ENCODE measurements at regions not wholly inside any gene's neighbourhood (a gene's known extent, or its start where the extent isn't known, plus 50 kb on each side); places are given as distances from the start of the nearest gene placed in this dataset.

DNA sequence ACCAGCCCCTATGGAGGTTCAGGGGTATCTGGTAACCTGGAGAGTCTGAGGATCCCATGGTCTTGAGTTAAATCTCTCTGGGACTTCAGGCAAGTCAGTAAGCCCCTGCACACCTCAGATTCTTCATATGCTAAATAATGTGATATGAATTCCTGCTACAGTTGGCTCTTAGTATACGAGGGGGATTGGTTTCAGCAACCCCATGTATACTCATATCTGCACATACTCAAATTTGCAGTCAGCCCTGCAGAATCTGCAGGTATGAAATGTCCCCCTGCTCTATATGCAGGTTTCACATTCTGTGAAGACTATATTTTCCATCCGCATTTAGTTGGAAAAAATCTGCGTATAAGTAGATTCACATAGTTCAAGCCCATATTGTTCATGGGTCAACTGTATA lies 136.6 kb downstream of the TOMM20 start:
- H3K4me3 ChIP-seq, result no peak overlapping the region
- no peaks in the 10 kb centered on the region for H3K9me3 ChIP-seq
- TF ChIP-seq POLR2A (IDR thresholded peaks at IDR 0.05) (no peak), POLR2AphosphoS5 (IDR thresholded peaks at IDR 0.05) (no peak)
- TF ChIP-seq, protein P1, sequence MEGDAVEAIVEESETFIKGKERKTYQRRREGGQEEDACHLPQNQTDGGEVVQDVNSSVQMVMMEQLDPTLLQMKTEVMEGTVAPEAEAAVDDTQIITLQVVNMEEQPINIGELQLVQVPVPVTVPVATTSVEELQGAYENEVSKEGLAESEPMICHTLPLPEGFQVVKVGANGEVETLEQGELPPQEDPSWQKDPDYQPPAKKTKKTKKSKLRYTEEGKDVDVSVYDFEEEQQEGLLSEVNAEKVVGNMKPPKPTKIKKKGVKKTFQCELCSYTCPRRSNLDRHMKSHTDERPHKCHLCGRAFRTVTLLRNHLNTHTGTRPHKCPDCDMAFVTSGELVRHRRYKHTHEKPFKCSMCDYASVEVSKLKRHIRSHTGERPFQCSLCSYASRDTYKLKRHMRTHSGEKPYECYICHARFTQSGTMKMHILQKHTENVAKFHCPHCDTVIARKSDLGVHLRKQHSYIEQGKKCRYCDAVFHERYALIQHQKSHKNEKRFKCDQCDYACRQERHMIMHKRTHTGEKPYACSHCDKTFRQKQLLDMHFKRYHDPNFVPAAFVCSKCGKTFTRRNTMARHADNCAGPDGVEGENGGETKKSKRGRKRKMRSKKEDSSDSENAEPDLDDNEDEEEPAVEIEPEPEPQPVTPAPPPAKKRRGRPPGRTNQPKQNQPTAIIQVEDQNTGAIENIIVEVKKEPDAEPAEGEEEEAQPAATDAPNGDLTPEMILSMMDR (IDR thresholded peaks at IDR 0.05), result no peak
- H3K4me1 ChIP-seq, result peaks cover 11 to 14% of the 10 kb centered on the region in 2 donors
- H3K36me3 ChIP-seq, result no peaks in the 10 kb centered on the region
- intact Hi-C loops (cut with DNase I; ENCODE audit: low total_unique reads), result no loop called here
- no peak overlapping the region for H3K27ac ChIP-seq
- H3K27me3 ChIP-seq, result no peaks in the 10 kb centered on the region
- DNase-seq (ENCODE audit: low spot score in 2 of 2), result no peak

DNA sequence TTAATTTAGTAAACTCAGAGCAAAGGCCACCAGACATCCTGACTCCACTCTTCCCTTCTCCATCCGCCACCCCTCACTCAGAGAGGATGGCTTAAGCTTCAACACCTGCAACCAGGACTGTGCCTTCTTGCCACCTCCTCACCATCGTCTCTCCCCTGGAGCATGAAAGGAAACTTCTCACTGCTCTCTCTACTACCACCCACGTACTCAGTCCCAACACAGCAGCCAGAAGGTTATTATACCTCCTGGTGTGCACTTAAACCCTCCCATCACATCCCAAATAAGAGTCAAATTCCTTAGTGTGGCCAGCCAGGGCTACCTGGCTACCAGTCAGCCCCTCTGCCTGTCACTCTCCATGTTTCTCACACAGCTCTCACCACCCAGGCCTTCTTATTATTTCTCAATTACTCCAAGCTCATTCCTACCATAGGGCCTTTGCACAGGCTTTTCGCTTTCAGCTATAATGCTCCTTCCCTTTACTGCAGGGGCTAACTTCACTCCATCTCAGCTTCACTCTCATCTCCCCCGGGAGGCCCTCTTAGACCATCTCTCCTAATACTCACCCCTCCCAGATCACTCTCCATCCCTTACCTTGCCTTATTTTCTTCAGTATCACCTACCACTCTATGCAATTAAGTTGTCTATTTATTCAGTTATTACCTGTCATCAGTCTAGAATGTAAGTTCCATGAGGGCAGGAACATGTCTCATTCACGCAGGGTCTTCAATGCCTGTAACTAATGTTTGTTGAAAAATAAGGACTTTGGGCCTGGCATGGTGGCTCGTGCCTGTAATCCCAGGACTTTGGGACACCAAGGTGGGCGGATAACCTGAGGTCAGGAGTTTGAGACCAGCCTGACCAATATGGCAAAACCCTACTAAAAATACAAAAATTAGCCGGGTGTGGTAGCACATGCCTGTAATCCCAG lies 137.5 kb downstream of the TOMM20 start:
- H3K27ac ChIP-seq, result peak overlapping the region in 1 of 2 donors; percentile 96
- H3K9me3 ChIP-seq, result no peaks in the 10 kb centered on the region
- no peak overlapping the region for H3K4me3 ChIP-seq
- TF ChIP-seq POLR2AphosphoS5 (IDR thresholded peaks at IDR 0.05) (no peak), POLR2A (IDR thresholded peaks at IDR 0.05) (no peak)
- TF ChIP-seq, protein P1 (IDR thresholded peaks at IDR 0.05), result no peak
- DNase-seq (ENCODE audit: low spot score in 2 of 2), result no peak
- intact Hi-C loops (cut with DNase I; ENCODE audit: low total_unique reads), result no loop called here
- H3K4me1 ChIP-seq, result peaks cover 13 to 18% of the 10 kb centered on the region in 2 donors
- no peaks in the 10 kb centered on the region for H3K36me3 ChIP-seq
- H3K27me3 ChIP-seq, result no peaks in the 10 kb centered on the region

DNA sequence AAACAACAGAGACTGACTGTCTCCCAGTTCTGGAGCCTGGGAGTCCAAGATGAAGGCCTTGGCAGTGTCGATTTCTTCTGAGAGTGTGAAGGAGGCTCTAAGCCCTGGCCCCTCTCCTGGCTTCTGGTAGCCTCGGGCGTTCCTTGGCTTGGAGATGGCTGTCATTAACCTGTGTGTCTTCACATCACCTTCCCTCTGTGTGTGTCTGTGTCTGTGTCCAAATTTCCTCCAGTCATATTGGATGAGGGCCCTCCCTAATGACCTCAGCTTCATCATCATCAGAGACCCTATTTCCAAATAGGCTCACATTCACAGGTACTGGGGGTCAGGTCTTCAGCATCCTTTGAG lies 138.3 kb downstream of the TOMM20 start:
- Histone ChIP-seq H3K9me3 (no peaks in the 10 kb centered on the region), H3K27ac (peak overlapping the region; percentile 56 to 96), H3K36me3 (no peaks in the 10 kb centered on the region), H3K4me3 (no peak overlapping the region), H3K27me3 (no peaks in the 10 kb centered on the region), H3K4me1 (peaks cover 13 to 24% of the 10 kb centered on the region in 2 donors)
- intact Hi-C loops (cut with DNase I; ENCODE audit: low total_unique reads), result no loop called here
- DNase-seq (ENCODE audit: low spot score in 2 of 2), result no peak
- TF ChIP-seq, protein P1 (IDR thresholded peaks at IDR 0.05), result no peak
- TF ChIP-seq POLR2A (IDR thresholded peaks at IDR 0.05) (no peak), POLR2AphosphoS5 (IDR thresholded peaks at IDR 0.05) (no peak)

GRCh38 chr1:234989479-234990327 lies 138.9 kb downstream of the TOMM20 start:
- Histone ChIP-seq H3K4me3 (no peak overlapping the region), H3K27me3 (no peaks in the 10 kb centered on the region), H3K9me3 (no peaks in the 10 kb centered on the region), H3K4me1 (peaks cover 13 to 30% of the 10 kb centered on the region in 2 donors), H3K27ac (peak overlapping the region; percentile 57 to 96), H3K36me3 (no peaks in the 10 kb centered on the region)
- TF ChIP-seq POLR2AphosphoS5 (IDR thresholded peaks at IDR 0.05), result no peak
- intact Hi-C loops (cut with DNase I; ENCODE audit: low total_unique reads), result no loop called here
- no peak for DNase-seq (ENCODE audit: low spot score in 2 of 2)

GRCh38 chr1:234989019-234989418 lies 139.6 kb downstream of the TOMM20 start:
- DNase-seq (ENCODE audit: low spot score in 2 of 2), result no peak
- Histone ChIP-seq H3K4me1 (peaks cover 13 to 36% of the 10 kb centered on the region in 2 donors), H3K27ac (peak overlapping the region; percentile 57 to 96), H3K36me3 (no peaks in the 10 kb centered on the region), H3K9me3 (no peaks in the 10 kb centered on the region), H3K4me3 (no peak overlapping the region), H3K27me3 (no peaks in the 10 kb centered on the region)
- intact Hi-C loops (cut with DNase I; ENCODE audit: low total_unique reads), result no loop called here
- TF ChIP-seq POLR2AphosphoS5 (IDR thresholded peaks at IDR 0.05), result no peak
- TF ChIP-seq, protein P1 (IDR thresholded peaks at IDR 0.05), result no peak
- TF ChIP-seq POLR2A (IDR thresholded peaks at IDR 0.05), result no peak

All from breast epithelium (tissue), 4 donors.